HL-60 (cell line): ENCODE measurements at regions not wholly inside any gene's neighbourhood (a gene's known extent, or its start where the extent isn't known, plus 50 kb on each side); places are given as distances from the start of the nearest gene placed in this dataset.

Experiments used
- CTCF ChIP-seq: IDR thresholded peaks from one replicate; pipeline ENCODE4 v1.5.1; 2011; ENCODE audit warnings: low read length, control low read depth, inconsistent platforms; ENCODE audit not compliant: insufficient read depth
- GABPA ChIP-seq: IDR thresholded peaks from 2 replicates; pipeline ENCODE4 v1.6.1; 2012; ENCODE audit warnings: low read depth
- POLR2AphosphoS5 ChIP-seq: IDR thresholded peaks from 2 replicates; pipeline ENCODE4 v1.6.1; 2012; ENCODE audit warnings: low read depth
- REST ChIP-seq: IDR thresholded peaks from 2 replicates; pipeline ENCODE4 v1.6.1; 2012; ENCODE audit warnings: low read depth; ENCODE audit not compliant: insufficient replicate concordance

- TF ChIP-seq CTCF (no peak), POLR2AphosphoS5 (no peak), REST (no peak), GABPA (no peak)
Measured at GRCh38 chr21:14866859-14867765, 197.7 kb downstream of the NRIP1 start.
